Left ventricle myocardium inferior (tissue), 1 donor: ENCODE measurements at regions not wholly inside any gene's neighbourhood (a gene's known extent, or its start where the extent isn't known, plus 50 kb on each side); places are given as distances from the start of the nearest gene placed in this dataset.
A peak's percentile ranks its signal among the peaks of the same experiment; 100 is the strongest.

Source experiments
- DNase-seq: peaks from one replicate; pipeline ENCODE4 v3.0.0-alpha.2; 2020
- H3K27ac ChIP-seq: fragments of 200-600 bp; replicated peaks from 2 replicates; pipeline ENCODE4 v1.8.0; 2021
- H3K27me3 ChIP-seq: fragments of 200-600 bp; 2 replicates; pipeline ENCODE4 v1.8.0; 2021; ENCODE audit warnings: low read depth
- H3K36me3 ChIP-seq: fragments of 200-600 bp; 2 replicates; pipeline ENCODE4 v1.8.0; 2021
- H3K4me1 ChIP-seq: fragments of 200-600 bp; 2 replicates; pipeline ENCODE4 v1.8.0; 2021
- H3K4me3 ChIP-seq: fragments of 200-600 bp; 2 replicates; pipeline ENCODE4 v1.8.0; 2021; ENCODE audit warnings: mild to moderate bottlenecking, moderate library complexity
- H3K9me3 ChIP-seq: fragments of 200-600 bp; replicated peaks from 2 replicates; pipeline ENCODE4 v1.8.0; 2021
- CTCF ChIP-seq: fragments of 200-600 bp; IDR thresholded peaks from 2 replicates; pipeline ENCODE4 v1.8.0; 2021; ENCODE audit warnings: antibody characterized with exemption, mild to moderate bottlenecking, borderline replicate concordance
- intact Hi-C: fragments of 100-400 bp; cut with micrococcal nuclease; formaldehyde crosslinking; loops from one replicate; pipeline ENCODE4 v1.11.0; 2022
- donor health status: DM: no; HTN: yes; CAD: no; lungs with severe emphysema.

- peak overlapping the region; percentile 4 for H3K27ac ChIP-seq
- H3K9me3 ChIP-seq: no peaks in the 10 kb centered on the region
- intact Hi-C loops: no loop called here
- H3K4me1 ChIP-seq: no peaks in the 10 kb centered on the region
- H3K4me3 ChIP-seq: no peak overlapping the region
- H3K36me3 ChIP-seq: no peaks in the 10 kb centered on the region
- no peak for TF ChIP-seq CTCF
- H3K27me3 ChIP-seq: peaks cover 10% of the 10 kb centered on the region
- DNase-seq: no peak
Measured at GRCh38 chr1:63124666-63125191, 197.6 kb upstream of the FOXD3 start.

- DNase-seq: no peak
- intact Hi-C loops: no loop called here
- no peaks in the 10 kb centered on the region for H3K9me3 ChIP-seq
- no peak overlapping the region for H3K4me3 ChIP-seq
- TF ChIP-seq CTCF: no peak
- H3K27ac ChIP-seq: no peak overlapping the region
- no peaks in the 10 kb centered on the region for H3K36me3 ChIP-seq
- H3K27me3 ChIP-seq: peaks cover 10% of the 10 kb centered on the region
- no peaks in the 10 kb centered on the region for H3K4me1 ChIP-seq
Measured at GRCh38 chr1:63126104-63126503, 196.3 kb upstream of the FOXD3 start.

- Histone ChIP-seq H3K27ac (no peak overlapping the region), H3K4me1 (no peaks in the 10 kb centered on the region), H3K27me3 (peaks cover 10% of the 10 kb centered on the region), H3K36me3 (no peaks in the 10 kb centered on the region), H3K4me3 (no peak overlapping the region), H3K9me3 (no peaks in the 10 kb centered on the region)
- intact Hi-C loops: no loop called here
- TF ChIP-seq CTCF: no peak
- DNase-seq: no peak
Measured at GRCh38 chr1:63127376-63127775, 195.0 kb upstream of the FOXD3 start.

GRCh38 chr1:63128556-63128955 lies 193.8 kb upstream of the FOXD3 start:
- H3K4me3 ChIP-seq: no peak overlapping the region
- H3K27ac ChIP-seq: no peak overlapping the region
- H3K4me1 ChIP-seq: no peaks in the 10 kb centered on the region
- H3K36me3 ChIP-seq: no peaks in the 10 kb centered on the region
- no peaks in the 10 kb centered on the region for H3K9me3 ChIP-seq
- DNase-seq: no peak
- intact Hi-C loops: no loop called here
- no peak for TF ChIP-seq CTCF
- peaks cover 10% of the 10 kb centered on the region for H3K27me3 ChIP-seq

GRCh38 chr1:63129184-63129583 lies 193.2 kb upstream of the FOXD3 start:
- Histone ChIP-seq H3K4me1 (no peaks in the 10 kb centered on the region), H3K9me3 (no peaks in the 10 kb centered on the region), H3K27me3 (peaks cover 10% of the 10 kb centered on the region), H3K4me3 (no peak overlapping the region), H3K27ac (no peak overlapping the region), H3K36me3 (no peaks in the 10 kb centered on the region)
- no peak for TF ChIP-seq CTCF
- DNase-seq: no peak
- intact Hi-C loops: no loop called here

GRCh38 chr1:63129855-63130254 lies 192.5 kb upstream of the FOXD3 start:
- Histone ChIP-seq H3K9me3 (no peaks in the 10 kb centered on the region), H3K36me3 (no peaks in the 10 kb centered on the region), H3K4me1 (no peaks in the 10 kb centered on the region), H3K27ac (no peak overlapping the region), H3K4me3 (no peak overlapping the region), H3K27me3 (peaks cover 10% of the 10 kb centered on the region)
- DNase-seq: no peak
- intact Hi-C loops: no loop called here
- no peak for TF ChIP-seq CTCF
